Panc1 (cell line): ENCODE measurements at regions not wholly inside any gene's neighbourhood (a gene's known extent, or its start where the extent isn't known, plus 50 kb on each side); places are given as distances from the start of the nearest gene placed in this dataset.

ENCODE experiments used
- ATAC-seq: fragments of 200-7000 bp; cut with Tn5 transposase; 2 replicates; pipeline ENCODE4 v1.9.1; 2020; ENCODE audit warnings: mild to moderate bottlenecking, moderate library complexity
- BruUV-seq: library from RNA; stranded (reverse); fragments of 400-500 nt; replicated peaks from 2 replicates; lab custom pipeline; 2021; lab: Mats Ljungman, UMichigan
- CTCF ChIA-PET: fragments of 300-600 bp; sonication (Branson Sonifier 250); formaldehyde crosslinking; loops from one replicate; lab custom pipeline; 2022; ENCODE audit warnings: antibody characterized with exemption; lab: Charles Lee
- POLR2A ChIA-PET: fragments of 300-600 bp; sonication (Branson Sonifier 250); formaldehyde crosslinking; loops from one replicate; lab custom pipeline; 2022; ENCODE audit warnings: antibody characterized with exemption; lab: Charles Lee
- DNase-seq: peaks from one replicate; pipeline ENCODE4 v3.0.0-alpha.2; 2010; ENCODE audit warnings: low read depth, low spot score
- H3K27ac ChIP-seq: 2 replicates; pipeline ENCODE4 v1.5.1; 2011; ENCODE audit warnings: mild to moderate bottlenecking, low read length, inconsistent platforms
- H3K27me3 ChIP-seq: fragments of 200-500 bp; sonication (Bioruptor generic); 2 replicates; pipeline ENCODE4 v1.6.0; 2014; ENCODE audit warnings: low read length, inconsistent platforms; ENCODE audit not compliant: control insufficient read depth, insufficient read depth
- H3K36me3 ChIP-seq: fragments of 200-500 bp; sonication (Bioruptor generic); 2 replicates; pipeline ENCODE4 v1.5.1; 2014; ENCODE audit warnings: inconsistent platforms, mild to moderate bottlenecking, low read length, moderate library complexity; ENCODE audit not compliant: control insufficient read depth, insufficient read depth
- H3K4me1 ChIP-seq: 2 replicates; pipeline ENCODE4 v1.5.1; 2011; ENCODE audit warnings: inconsistent platforms, mild to moderate bottlenecking, low read length, moderate library complexity; ENCODE audit not compliant: control insufficient read depth, insufficient read depth
- H3K4me3 ChIP-seq, 2 experiments: 2 replicates each; pipeline ENCODE4 v1.5.1; 2011 to 2012; ENCODE audit warnings: low read depth in 2 of 2, low read length in 2 of 2, mild to moderate bottlenecking in 2 of 2, inconsistent platforms in 1 of 2, moderate library complexity in 1 of 2
- H3K9me3 ChIP-seq: fragments of 200-500 bp; sonication (Bioruptor generic); 2 replicates; pipeline ENCODE4 v1.5.1; 2014; ENCODE audit warnings: low read depth, mild to moderate bottlenecking, inconsistent platforms, low read length, moderate library complexity; ENCODE audit not compliant: control insufficient read depth, insufficient read depth
- POLR2AphosphoS5 ChIP-seq: IDR thresholded peaks from 2 replicates; pipeline ENCODE4 v1.6.1; 2012; ENCODE audit warnings: mild to moderate bottlenecking, low read depth, low read length, moderate library complexity
- SIN3A ChIP-seq: IDR thresholded peaks from 2 replicates; pipeline ENCODE4 v1.6.1; 2012; ENCODE audit warnings: low read depth, mild to moderate bottlenecking, low read length, moderate library complexity, borderline replicate concordance; ENCODE audit not compliant: insufficient read depth
- TCF7L2 ChIP-seq: IDR thresholded peaks from 2 replicates; pipeline ENCODE4 v1.6.1; 2011; ENCODE audit warnings: mild to moderate bottlenecking, low read depth, low read length, inconsistent platforms
- in situ Hi-C: cut with HindIII; loops from 2 replicates; pipeline ENCODE4 v1.10.0; 2016; ENCODE audit warnings: low sequenced_read_pairs, low pct_unique_long_range_greater_than_20kb
- intact Hi-C: fragments of 100-400 bp; cut with micrococcal nuclease; formaldehyde crosslinking; loops from one replicate; pipeline ENCODE4 v1.10.0; 2022; ENCODE audit not compliant: unreplicated experiment
- TF ChIP-seq, protein P1 (sequence below): fragments of 450-650 bp; IDR thresholded peaks from 2 replicates; pipeline ENCODE4 v1.5.1; 2017; ENCODE audit warnings: mild to moderate bottlenecking
- TF ChIP-seq, protein P2 (sequence below), 2 experiments: IDR thresholded peaks; 2 replicates each; pipeline ENCODE4 v1.6.1; 2011 to 2012; ENCODE audit warnings: low read depth in 2 of 2, control low read depth in 1 of 2, low read length in 1 of 2, mild to moderate bottlenecking in 1 of 2, moderate library complexity in 1 of 2; ENCODE audit not compliant: insufficient read depth in 1 of 2

DNA sequence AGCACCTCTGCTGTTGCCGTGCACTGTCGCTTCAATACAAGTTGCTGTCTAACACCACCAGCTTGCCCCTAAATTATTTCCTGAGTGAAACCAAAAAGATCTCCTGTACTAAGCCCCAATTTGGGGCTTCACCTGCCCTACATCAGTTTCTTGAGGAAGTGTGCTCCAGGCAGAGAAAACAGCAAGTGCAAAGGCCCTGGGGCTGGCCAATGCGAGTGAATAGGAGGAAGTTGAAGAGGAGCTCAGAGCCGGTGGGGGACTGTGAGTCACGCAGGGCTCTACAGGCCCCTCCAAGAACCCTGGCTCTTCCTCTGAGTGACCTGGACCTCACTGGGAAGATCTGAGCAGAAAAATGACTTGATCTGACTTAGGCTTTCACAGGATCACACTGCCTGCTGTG, 117.2 kb downstream of the IPO8 start:
- intact Hi-C loops = no loop called here
- in situ Hi-C loops = no loop called here
- no TSS peak for BruUV-seq
- DNase-seq = no peak
- no peaks in the 10 kb centered on the region for H3K27me3 ChIP-seq
- H3K36me3 ChIP-seq = no peaks in the 10 kb centered on the region
- TF ChIP-seq, protein P1, sequence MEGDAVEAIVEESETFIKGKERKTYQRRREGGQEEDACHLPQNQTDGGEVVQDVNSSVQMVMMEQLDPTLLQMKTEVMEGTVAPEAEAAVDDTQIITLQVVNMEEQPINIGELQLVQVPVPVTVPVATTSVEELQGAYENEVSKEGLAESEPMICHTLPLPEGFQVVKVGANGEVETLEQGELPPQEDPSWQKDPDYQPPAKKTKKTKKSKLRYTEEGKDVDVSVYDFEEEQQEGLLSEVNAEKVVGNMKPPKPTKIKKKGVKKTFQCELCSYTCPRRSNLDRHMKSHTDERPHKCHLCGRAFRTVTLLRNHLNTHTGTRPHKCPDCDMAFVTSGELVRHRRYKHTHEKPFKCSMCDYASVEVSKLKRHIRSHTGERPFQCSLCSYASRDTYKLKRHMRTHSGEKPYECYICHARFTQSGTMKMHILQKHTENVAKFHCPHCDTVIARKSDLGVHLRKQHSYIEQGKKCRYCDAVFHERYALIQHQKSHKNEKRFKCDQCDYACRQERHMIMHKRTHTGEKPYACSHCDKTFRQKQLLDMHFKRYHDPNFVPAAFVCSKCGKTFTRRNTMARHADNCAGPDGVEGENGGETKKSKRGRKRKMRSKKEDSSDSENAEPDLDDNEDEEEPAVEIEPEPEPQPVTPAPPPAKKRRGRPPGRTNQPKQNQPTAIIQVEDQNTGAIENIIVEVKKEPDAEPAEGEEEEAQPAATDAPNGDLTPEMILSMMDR = no peak
- TF ChIP-seq SIN3A (no peak), TCF7L2 (no peak), POLR2AphosphoS5 (no peak)
- TF ChIP-seq, protein P2, sequence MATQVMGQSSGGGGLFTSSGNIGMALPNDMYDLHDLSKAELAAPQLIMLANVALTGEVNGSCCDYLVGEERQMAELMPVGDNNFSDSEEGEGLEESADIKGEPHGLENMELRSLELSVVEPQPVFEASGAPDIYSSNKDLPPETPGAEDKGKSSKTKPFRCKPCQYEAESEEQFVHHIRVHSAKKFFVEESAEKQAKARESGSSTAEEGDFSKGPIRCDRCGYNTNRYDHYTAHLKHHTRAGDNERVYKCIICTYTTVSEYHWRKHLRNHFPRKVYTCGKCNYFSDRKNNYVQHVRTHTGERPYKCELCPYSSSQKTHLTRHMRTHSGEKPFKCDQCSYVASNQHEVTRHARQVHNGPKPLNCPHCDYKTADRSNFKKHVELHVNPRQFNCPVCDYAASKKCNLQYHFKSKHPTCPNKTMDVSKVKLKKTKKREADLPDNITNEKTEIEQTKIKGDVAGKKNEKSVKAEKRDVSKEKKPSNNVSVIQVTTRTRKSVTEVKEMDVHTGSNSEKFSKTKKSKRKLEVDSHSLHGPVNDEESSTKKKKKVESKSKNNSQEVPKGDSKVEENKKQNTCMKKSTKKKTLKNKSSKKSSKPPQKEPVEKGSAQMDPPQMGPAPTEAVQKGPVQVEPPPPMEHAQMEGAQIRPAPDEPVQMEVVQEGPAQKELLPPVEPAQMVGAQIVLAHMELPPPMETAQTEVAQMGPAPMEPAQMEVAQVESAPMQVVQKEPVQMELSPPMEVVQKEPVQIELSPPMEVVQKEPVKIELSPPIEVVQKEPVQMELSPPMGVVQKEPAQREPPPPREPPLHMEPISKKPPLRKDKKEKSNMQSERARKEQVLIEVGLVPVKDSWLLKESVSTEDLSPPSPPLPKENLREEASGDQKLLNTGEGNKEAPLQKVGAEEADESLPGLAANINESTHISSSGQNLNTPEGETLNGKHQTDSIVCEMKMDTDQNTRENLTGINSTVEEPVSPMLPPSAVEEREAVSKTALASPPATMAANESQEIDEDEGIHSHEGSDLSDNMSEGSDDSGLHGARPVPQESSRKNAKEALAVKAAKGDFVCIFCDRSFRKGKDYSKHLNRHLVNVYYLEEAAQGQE (IDR thresholded peaks at IDR 0.05; ENCODE audit: insufficient read depth in 1 of 2, low read depth in 2 of 2, low read length in 1 of 2) = no peak
- ATAC-seq = no peak
- H3K9me3 ChIP-seq = no peaks in the 10 kb centered on the region
- CTCF ChIA-PET = no interaction called here
- H3K27ac ChIP-seq = no peak overlapping the region
- no peak overlapping the region for H3K4me3 ChIP-seq
- POLR2A ChIA-PET = no interaction called here
- no peaks in the 10 kb centered on the region for H3K4me1 ChIP-seq

DNA sequence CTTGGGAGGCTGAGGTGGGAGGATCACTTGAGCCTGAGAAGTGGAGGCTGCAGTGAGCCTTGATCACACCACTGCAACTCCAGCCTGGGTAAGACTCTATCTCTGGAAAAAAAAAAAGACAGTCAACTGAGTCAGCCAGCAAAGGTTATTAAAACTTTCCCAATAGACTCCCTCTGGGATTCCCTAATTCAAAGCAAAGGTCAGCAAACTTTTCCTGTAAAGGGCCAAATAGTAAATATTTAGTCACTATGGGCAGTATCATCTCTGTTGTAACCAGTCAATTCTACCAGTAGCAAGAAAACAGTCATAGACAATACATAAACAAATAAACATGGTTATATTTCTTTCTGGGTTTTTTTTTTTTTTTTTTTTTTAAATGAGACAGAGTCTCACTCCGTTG, 122.5 kb downstream of the IPO8 start:
- intact Hi-C loops (no loop called here), in situ Hi-C loops (no loop called here)
- Histone ChIP-seq H3K4me1 (no peaks in the 10 kb centered on the region), H3K9me3 (no peaks in the 10 kb centered on the region), H3K4me3 (no peak overlapping the region), H3K36me3 (no peaks in the 10 kb centered on the region), H3K27me3 (no peaks in the 10 kb centered on the region), H3K27ac (no peak overlapping the region)
- ChIA-PET POLR2A (no interaction called here), CTCF (no interaction called here)
- DNase-seq = no peak
- ATAC-seq = no peak
- TF ChIP-seq SIN3A (no peak), TCF7L2 (no peak), POLR2AphosphoS5 (no peak)
- TF ChIP-seq, protein P1 = no peak
- TF ChIP-seq, protein P2 (IDR thresholded peaks at IDR 0.05; ENCODE audit: insufficient read depth in 1 of 2, low read depth in 2 of 2, low read length in 1 of 2) = no peak
- BruUV-seq = no TSS peak
